ENCODE measurements at regions not wholly inside any gene's neighbourhood (a gene's known extent, or its start where the extent isn't known, plus 50 kb on each side); places are given as distances from the start of the nearest gene placed in this dataset.

- no peak for TF ChIP-seq ZBTB6 (tag by site-specific recombination; IDR thresholded peaks at IDR 0.05)
Observed at GRCh38 chr14:95635051-95635450, 51.2 kb upstream of the TCL1B start (continued).

All from HEK293 (cell line).